CD4-positive, CD25-positive, alpha-beta regulatory T cell (primary cell): ENCODE measurements at regions not wholly inside any gene's neighbourhood (a gene's known extent, or its start where the extent isn't known, plus 50 kb on each side); places are given as distances from the start of the nearest gene placed in this dataset.

Experiments used
- ATAC-seq, 2 donors: fragments of 150-1000 bp; cut with Tn5 transposase; one replicate each; pipeline ENCODE4 v1.10.0; 2021; ENCODE audit warnings: low read depth in 2 of 2, moderate number of reproducible peaks in 2 of 2, moderate library complexity in 1 of 2
- DNase-seq, 3 donors: peaks; one replicate each; pipeline versions ENCODE4 v3.0.0 to v3.0.0-alpha.2; 2012 to 2022; ENCODE audit warnings: mixed read lengths in 1 of 3
- H3K27ac ChIP-seq: one replicate; pipeline ENCODE4 v1.7.0; 2013; ENCODE audit warnings: mild to moderate bottlenecking, low read length; ENCODE audit not compliant: insufficient read depth, poor library complexity, severe bottlenecking
- H3K27me3 ChIP-seq: one replicate; pipeline ENCODE4 v1.7.0; 2013; ENCODE audit warnings: low read length; ENCODE audit not compliant: control insufficient read depth, insufficient read depth
- H3K36me3 ChIP-seq: one replicate; pipeline ENCODE4 v1.7.0; 2013; ENCODE audit warnings: mild to moderate bottlenecking, low read length, moderate library complexity; ENCODE audit not compliant: control insufficient read depth, insufficient read depth
- H3K4me1 ChIP-seq: 2 replicates; pipeline ENCODE4 v1.7.0; 2013; ENCODE audit warnings: mild to moderate bottlenecking, low read length; ENCODE audit not compliant: insufficient read depth, control insufficient read depth, poor library complexity, severe bottlenecking
- H3K4me3 ChIP-seq: one replicate; pipeline ENCODE4 v1.7.0; 2013; ENCODE audit warnings: low read depth, mild to moderate bottlenecking, low read length, moderate library complexity
- H3K9me3 ChIP-seq, 2 experiments: 1 replicate in 1 of 2; 2 replicates in 1 of 2; pipeline ENCODE4 v1.7.0; 2013; ENCODE audit warnings: low read length in 2 of 2, mild to moderate bottlenecking in 1 of 2, moderate library complexity in 1 of 2; ENCODE audit not compliant: control insufficient read depth in 2 of 2
- H3K27ac Mint-ChIP-seq, 3 donors: one replicate each; pipeline ENCODE4 v1.8.0; 2020 to 2022; ENCODE audit warnings: mild to moderate bottlenecking in 3 of 3, mixed read lengths in 3 of 3, moderate library complexity in 2 of 3
- H3K27me3 Mint-ChIP-seq: one replicate; pipeline ENCODE4 v1.8.0; 2022; ENCODE audit warnings: mild to moderate bottlenecking, mixed read lengths
- H3K36me3 Mint-ChIP-seq: one replicate; pipeline ENCODE4 v1.8.0; 2020; ENCODE audit warnings: mixed read lengths
- H3K4me1 Mint-ChIP-seq, 4 donors: one replicate each; pipeline ENCODE4 v1.8.0; 2020 to 2022; ENCODE audit warnings: mixed read lengths in 4 of 4, mild to moderate bottlenecking in 1 of 4
- H3K4me3 Mint-ChIP-seq, 4 donors: one replicate each; pipeline ENCODE4 v1.8.0; 2020 to 2022; ENCODE audit warnings: mild to moderate bottlenecking in 4 of 4, mixed read lengths in 4 of 4, moderate library complexity in 3 of 4
- H3K9me3 Mint-ChIP-seq, 7 donors: one replicate each; pipeline ENCODE4 v1.8.0; 2020 to 2022; ENCODE audit warnings: mixed read lengths in 7 of 7, mild to moderate bottlenecking in 3 of 7, moderate library complexity in 2 of 7

DNA sequence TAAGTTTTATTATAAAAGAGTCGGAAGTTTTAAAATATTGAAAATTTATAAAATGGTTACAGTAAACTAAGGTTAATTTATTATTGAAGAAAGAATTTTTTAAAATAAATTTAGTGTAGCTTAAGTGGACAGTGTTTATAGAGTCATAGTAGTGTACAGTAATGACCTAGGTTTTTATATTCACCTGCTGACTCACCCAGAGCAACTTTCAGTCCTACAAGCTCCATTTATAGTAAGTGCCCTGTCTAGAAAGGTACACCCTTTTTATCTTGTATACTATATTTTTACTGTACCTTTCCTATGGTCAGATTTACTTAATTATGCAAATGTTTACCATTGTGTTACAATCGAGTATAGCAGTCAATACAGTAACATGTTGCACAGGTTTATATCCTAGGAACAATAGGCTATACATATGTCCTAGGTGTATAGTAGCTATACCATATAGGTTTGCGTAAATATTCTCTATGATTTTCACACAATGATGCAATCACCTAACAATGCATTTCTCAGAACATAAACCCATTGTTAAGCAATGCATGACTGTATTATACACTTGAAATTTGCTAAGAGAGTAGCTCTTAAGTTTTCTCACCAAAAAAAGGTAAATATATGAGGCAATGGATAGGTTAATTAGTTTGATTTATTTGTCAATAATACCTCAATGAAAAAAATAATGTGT lies 106.9 kb upstream of the CD96 start:
- peaks cover 0 to 8% (median 0%) of the 10 kb centered on the region in 7 donors for H3K9me3 Mint-ChIP-seq
- no peaks in the 10 kb centered on the region for H3K4me1 ChIP-seq
- H3K36me3 Mint-ChIP-seq, result no peaks in the 10 kb centered on the region
- no peaks in the 10 kb centered on the region for H3K4me1 Mint-ChIP-seq
- no peak for ATAC-seq
- no peak overlapping the region for H3K4me3 ChIP-seq
- no peak for DNase-seq
- H3K27ac ChIP-seq, result no peak overlapping the region
- no peaks in the 10 kb centered on the region for H3K9me3 ChIP-seq
- H3K27ac Mint-ChIP-seq, result no peak overlapping the region
- H3K27me3 ChIP-seq, result no peaks in the 10 kb centered on the region
- H3K36me3 ChIP-seq, result no peaks in the 10 kb centered on the region
- H3K27me3 Mint-ChIP-seq, result peaks cover 4% of the 10 kb centered on the region
- no peak overlapping the region for H3K4me3 Mint-ChIP-seq

GRCh38 chr3:111438283-111438682 lies 103.7 kb upstream of the CD96 start:
- no peak overlapping the region for H3K27ac Mint-ChIP-seq
- no peaks in the 10 kb centered on the region for H3K36me3 Mint-ChIP-seq
- no peak for DNase-seq
- H3K4me1 Mint-ChIP-seq, result no peaks in the 10 kb centered on the region
- no peaks in the 10 kb centered on the region for H3K4me1 ChIP-seq
- no peak for ATAC-seq
- H3K4me3 Mint-ChIP-seq, result no peak overlapping the region
- H3K9me3 Mint-ChIP-seq, result peaks cover 0 to 8% (median 2%) of the 10 kb centered on the region in 7 donors
- no peaks in the 10 kb centered on the region for H3K36me3 ChIP-seq
- H3K9me3 ChIP-seq, result no peaks in the 10 kb centered on the region
- no peak overlapping the region for H3K4me3 ChIP-seq
- H3K27me3 Mint-ChIP-seq, result peaks cover 4% of the 10 kb centered on the region
- H3K27me3 ChIP-seq, result no peaks in the 10 kb centered on the region
- no peak overlapping the region for H3K27ac ChIP-seq

- Histone ChIP-seq H3K36me3 (no peaks in the 10 kb centered on the region), H3K4me3 (no peak overlapping the region), H3K9me3 (no peaks in the 10 kb centered on the region), H3K27ac (no peak overlapping the region), H3K4me1 (no peaks in the 10 kb centered on the region), H3K27me3 (no peaks in the 10 kb centered on the region)
- Mint-ChIP-seq H3K9me3 (peaks cover 0 to 2% (median 0%) of the 10 kb centered on the region in 7 donors), H3K36me3 (no peaks in the 10 kb centered on the region), H3K27me3 (peaks cover 5% of the 10 kb centered on the region), H3K27ac (no peak overlapping the region), H3K4me3 (no peak overlapping the region), H3K4me1 (no peaks in the 10 kb centered on the region)
- DNase-seq, result no peak
- no peak for ATAC-seq
These were observed 87.4 kb upstream of the CD96 start for GRCh38 chr3:111454551-111454950.

GRCh38 chr3:111465081-111465670 lies 76.8 kb upstream of the CD96 start:
- no peak overlapping the region for H3K4me3 Mint-ChIP-seq

GRCh38 chr3:111470032-111470431 lies 72.0 kb upstream of the CD96 start:
- peaks cover 0 to 10% (median 6%) of the 10 kb centered on the region in 7 donors for H3K9me3 Mint-ChIP-seq
- H3K9me3 ChIP-seq, result no peaks in the 10 kb centered on the region

More at GRCh38 chr3:111465081-111465670, 76.8 kb upstream of the CD96 start:
- H3K27me3 ChIP-seq, result no peaks in the 10 kb centered on the region
- Mint-ChIP-seq H3K27me3 (peaks cover 10% of the 10 kb centered on the region), H3K27ac (no peak overlapping the region), H3K4me1 (no peaks in the 10 kb centered on the region), H3K9me3 (peaks cover 0 to 5% (median 0%) of the 10 kb centered on the region in 7 donors), H3K36me3 (no peaks in the 10 kb centered on the region)
- no peak for ATAC-seq
- H3K27ac ChIP-seq, result no peak overlapping the region
- no peaks in the 10 kb centered on the region for H3K4me1 ChIP-seq
- no peak overlapping the region for H3K4me3 ChIP-seq
- no peaks in the 10 kb centered on the region for H3K36me3 ChIP-seq
- H3K9me3 ChIP-seq, result no peaks in the 10 kb centered on the region
- DNase-seq, result no peak

GRCh38 chr3:111471831-111472230 lies 70.2 kb upstream of the CD96 start:
- H3K27ac Mint-ChIP-seq, result no peak overlapping the region
- H3K4me1 Mint-ChIP-seq, result no peaks in the 10 kb centered on the region
- no peaks in the 10 kb centered on the region for H3K36me3 Mint-ChIP-seq
- no peaks in the 10 kb centered on the region for H3K4me1 ChIP-seq
- no peak for DNase-seq
- H3K9me3 Mint-ChIP-seq, result peaks cover 0 to 10% (median 6%) of the 10 kb centered on the region in 7 donors
- H3K9me3 ChIP-seq, result no peaks in the 10 kb centered on the region
- H3K27ac ChIP-seq, result no peak overlapping the region
- no peak overlapping the region for H3K4me3 ChIP-seq
- no peak overlapping the region for H3K4me3 Mint-ChIP-seq
- no peak for ATAC-seq
- H3K27me3 Mint-ChIP-seq, result peaks cover 8% of the 10 kb centered on the region
- no peaks in the 10 kb centered on the region for H3K36me3 ChIP-seq
- H3K27me3 ChIP-seq, result no peaks in the 10 kb centered on the region

More at GRCh38 chr3:111470032-111470431, 72.0 kb upstream of the CD96 start:
- no peaks in the 10 kb centered on the region for H3K36me3 ChIP-seq
- H3K27me3 Mint-ChIP-seq, result peaks cover 12% of the 10 kb centered on the region
- no peaks in the 10 kb centered on the region for H3K27me3 ChIP-seq
- H3K4me3 ChIP-seq, result no peak overlapping the region
- H3K4me1 Mint-ChIP-seq, result no peaks in the 10 kb centered on the region
- no peak overlapping the region for H3K4me3 Mint-ChIP-seq
- H3K27ac ChIP-seq, result no peak overlapping the region
- no peaks in the 10 kb centered on the region for H3K4me1 ChIP-seq
- H3K27ac Mint-ChIP-seq, result no peak overlapping the region
- ATAC-seq (no peak), DNase-seq (no peak)
- H3K36me3 Mint-ChIP-seq, result no peaks in the 10 kb centered on the region

DNA sequence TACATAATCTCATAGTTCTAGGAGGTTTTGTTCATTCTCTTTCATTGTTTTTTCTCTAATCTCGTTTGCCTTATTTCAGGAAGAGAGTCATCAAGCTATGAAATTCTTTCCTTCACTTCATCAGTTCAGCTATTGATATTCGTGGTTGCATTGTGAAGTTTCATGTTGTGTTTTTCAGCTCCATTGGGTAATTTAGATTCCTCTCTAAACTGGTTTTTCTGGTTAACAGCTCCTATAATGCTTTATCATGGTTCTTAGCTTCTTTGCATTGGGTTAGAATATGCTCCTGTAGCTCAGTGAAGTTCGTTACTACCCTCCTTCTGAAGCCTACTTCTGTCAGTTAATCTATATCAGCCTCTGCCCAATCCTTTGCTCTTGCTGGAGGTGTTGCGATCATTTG lies 69.4 kb upstream of the CD96 start:
- H3K27me3 ChIP-seq, result no peaks in the 10 kb centered on the region
- no peaks in the 10 kb centered on the region for H3K9me3 ChIP-seq
- no peak for ATAC-seq
- H3K27ac ChIP-seq, result no peak overlapping the region
- Mint-ChIP-seq H3K4me1 (no peaks in the 10 kb centered on the region), H3K36me3 (no peaks in the 10 kb centered on the region), H3K4me3 (no peak overlapping the region), H3K9me3 (peaks cover 0 to 10% (median 6%) of the 10 kb centered on the region in 7 donors), H3K27me3 (peaks cover 8% of the 10 kb centered on the region), H3K27ac (no peak overlapping the region)
- H3K4me1 ChIP-seq, result no peaks in the 10 kb centered on the region
- no peak for DNase-seq
- no peaks in the 10 kb centered on the region for H3K36me3 ChIP-seq
- H3K4me3 ChIP-seq, result no peak overlapping the region

GRCh38 chr3:111473550-111473949 lies 68.4 kb upstream of the CD96 start:
- H3K36me3 Mint-ChIP-seq, result no peaks in the 10 kb centered on the region
- Histone ChIP-seq H3K27ac (no peak overlapping the region), H3K4me1 (no peaks in the 10 kb centered on the region), H3K9me3 (no peaks in the 10 kb centered on the region), H3K27me3 (no peaks in the 10 kb centered on the region), H3K4me3 (no peak overlapping the region), H3K36me3 (no peaks in the 10 kb centered on the region)
- DNase-seq (no peak), ATAC-seq (no peak)
- H3K4me3 Mint-ChIP-seq, result no peak overlapping the region
- no peaks in the 10 kb centered on the region for H3K4me1 Mint-ChIP-seq
- no peak overlapping the region for H3K27ac Mint-ChIP-seq
- H3K9me3 Mint-ChIP-seq, result peaks cover 2 to 10% (median 6%) of the 10 kb centered on the region in 7 donors
- H3K27me3 Mint-ChIP-seq, result peaks cover 12% of the 10 kb centered on the region
